HG02642 (cell line): ENCODE measurements at regions not wholly inside any gene's neighbourhood (a gene's known extent, or its start where the extent isn't known, plus 50 kb on each side); places are given as distances from the start of the nearest gene placed in this dataset.

Experiments used
- ATAC-seq: cut with Tn5 transposase; IDR thresholded peaks from one replicate; pipeline ENCODE4 v1.9.1; 2021; ENCODE audit warnings: mild to moderate bottlenecking; ENCODE audit not compliant: unreplicated experiment, poor library complexity

DNA sequence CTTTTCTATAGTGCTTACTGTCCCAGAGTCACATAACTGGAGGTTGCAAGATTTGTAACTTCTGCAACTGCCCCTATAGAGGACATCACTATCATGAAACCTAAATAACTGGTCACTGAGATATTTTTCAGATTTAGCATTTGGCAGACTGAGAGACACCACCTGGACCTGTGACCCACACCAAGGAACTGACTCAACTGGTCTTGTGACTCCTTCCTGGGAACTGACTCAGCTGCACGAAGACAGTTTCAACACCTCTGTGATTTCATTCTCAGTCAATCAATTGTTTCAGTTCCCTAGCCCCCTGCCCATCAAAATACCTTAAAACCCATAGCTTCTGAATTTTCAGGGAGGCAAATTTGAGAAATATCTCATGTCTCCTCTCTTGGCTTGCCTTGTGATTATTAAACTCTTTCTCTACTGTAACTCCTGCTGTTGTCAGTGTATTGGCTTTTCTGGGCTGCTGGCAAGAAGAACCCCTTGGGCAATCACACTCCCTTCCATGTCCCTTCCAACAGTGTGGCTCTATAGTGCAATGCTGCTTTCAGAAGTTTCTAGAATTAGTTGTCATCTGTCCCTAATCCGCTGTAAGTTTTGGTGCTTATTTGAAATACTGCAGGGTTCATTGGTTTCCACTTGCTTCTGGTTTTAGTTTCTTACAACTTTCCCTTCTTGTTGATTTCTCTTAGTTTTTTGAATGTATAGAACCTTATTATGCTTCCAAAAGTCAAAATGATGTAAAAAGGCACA lies 127.8 kb upstream of the ADCY1 start:
- ATAC-seq, result peak; percentile 78

DNA sequence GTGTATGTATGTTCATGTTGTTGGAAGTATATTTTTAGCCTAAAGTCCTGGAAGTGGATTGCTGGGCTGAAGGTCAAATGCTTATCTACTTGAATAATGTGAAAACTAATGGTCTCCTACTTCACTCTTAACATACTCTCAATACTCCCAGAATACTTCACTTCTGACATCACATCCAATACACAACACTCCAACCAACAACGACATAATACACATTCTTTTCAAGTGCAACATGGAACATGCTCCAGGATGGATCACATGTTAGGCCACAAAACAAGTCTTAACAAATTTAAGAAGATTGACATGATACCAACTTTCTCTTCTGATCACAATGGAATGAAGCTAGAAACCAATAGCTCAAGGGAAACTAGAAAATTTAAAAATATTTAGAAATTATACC lies 126.9 kb upstream of the ADCY1 start:
- ATAC-seq, result no peak

DNA sequence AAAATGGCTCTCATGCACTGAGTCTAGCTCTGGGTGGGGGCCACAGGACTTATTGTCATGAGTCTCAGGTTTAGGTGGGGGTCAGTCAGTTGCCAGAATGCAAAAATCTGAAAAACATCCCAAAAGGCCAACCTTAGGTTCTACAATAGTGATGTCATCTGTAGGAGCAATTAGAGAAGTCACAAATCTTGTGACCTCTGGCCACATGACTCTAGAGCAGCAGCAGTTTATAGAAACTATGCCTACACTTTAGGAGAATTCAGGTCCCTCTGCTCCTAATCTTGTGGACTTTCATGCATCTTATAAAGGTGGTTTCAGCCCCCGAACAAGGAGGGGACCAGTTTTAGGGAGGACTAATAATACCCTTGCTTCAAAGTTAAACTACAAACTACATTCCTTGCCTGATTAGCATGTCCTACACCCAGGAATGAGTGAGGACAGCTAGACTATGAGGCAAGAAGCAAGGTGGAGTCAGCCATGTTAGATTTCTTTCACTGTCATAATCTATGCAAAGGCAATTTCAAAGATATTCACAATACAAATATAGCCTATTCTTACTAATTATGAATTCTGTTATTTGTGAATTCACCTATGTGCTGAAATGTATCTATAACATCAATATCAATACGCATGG lies 123.5 kb upstream of the ADCY1 start:
- ATAC-seq, result no peak

DNA sequence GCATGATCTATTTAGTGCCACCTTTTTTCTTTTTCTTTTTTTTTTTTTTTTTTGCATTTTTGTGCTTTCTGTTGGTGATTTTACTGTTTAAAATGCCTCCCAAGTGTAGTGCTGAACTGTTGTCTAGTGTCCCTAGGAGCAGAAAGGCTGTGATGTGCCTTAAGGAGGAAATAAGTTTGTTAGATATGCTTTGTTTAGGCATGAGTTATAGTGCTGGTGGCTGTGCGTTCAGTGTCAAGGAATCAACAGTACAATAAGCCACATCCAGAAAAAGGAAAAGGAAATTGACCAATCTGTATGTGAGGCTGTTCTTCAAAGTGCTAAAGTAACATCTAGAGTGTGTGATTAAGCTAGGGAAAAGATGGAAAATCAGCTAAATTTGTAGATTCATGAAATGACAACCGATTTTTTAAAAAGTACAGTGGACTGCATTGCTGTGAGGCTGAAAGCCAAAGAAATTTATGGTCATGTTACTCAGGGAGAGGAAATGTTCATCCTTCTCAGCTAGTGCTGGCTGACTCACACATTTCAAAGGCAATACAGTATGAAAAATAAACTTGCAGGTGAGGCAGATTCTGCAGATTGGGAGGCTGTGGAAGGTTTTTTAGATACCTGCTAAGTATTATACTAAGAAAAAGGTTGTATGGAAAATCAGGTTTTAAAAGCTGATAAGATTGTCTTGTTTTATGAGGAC lies 122.7 kb upstream of the ADCY1 start:
- ATAC-seq, result no peak

DNA sequence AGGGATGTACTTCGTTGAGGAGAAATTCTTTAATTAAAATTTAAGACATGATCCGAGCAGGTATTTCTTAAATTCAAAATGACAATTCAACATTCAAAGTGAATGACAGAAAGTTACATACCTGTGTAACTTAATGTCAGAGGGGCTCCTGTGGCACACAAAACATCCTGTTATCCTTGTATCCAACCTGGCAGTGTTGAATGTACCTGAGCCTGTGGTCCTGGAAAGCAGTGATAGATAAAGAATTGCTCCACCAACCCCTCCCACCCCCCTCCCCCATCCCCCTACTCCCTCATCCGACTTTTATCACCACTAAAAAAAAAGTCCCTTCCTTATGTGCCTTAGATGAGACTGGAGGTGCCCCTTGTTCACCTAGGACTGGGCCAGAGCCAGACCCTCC lies 119.4 kb upstream of the ADCY1 start:
- ATAC-seq, result no peak

DNA sequence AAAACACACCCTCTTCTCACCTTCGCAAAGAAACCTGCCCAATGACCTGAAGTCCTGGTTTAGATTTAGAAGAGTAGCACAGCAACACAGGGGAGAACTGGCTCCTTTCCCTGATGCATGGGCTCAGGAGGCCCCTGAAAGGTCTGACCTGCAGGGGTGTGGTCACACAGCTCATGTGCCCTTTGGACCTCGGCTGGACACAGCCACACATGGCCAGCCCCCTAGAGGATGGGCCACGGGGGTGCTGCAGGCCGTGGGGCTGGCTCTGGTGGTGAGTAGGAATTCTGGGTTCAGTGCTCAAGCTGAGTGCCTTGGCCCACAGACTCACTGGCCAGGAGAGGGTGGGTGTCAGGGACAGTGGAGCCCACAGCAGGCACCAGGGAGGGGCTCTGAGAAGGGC lies 118.5 kb upstream of the ADCY1 start:
- ATAC-seq, result no peak

DNA sequence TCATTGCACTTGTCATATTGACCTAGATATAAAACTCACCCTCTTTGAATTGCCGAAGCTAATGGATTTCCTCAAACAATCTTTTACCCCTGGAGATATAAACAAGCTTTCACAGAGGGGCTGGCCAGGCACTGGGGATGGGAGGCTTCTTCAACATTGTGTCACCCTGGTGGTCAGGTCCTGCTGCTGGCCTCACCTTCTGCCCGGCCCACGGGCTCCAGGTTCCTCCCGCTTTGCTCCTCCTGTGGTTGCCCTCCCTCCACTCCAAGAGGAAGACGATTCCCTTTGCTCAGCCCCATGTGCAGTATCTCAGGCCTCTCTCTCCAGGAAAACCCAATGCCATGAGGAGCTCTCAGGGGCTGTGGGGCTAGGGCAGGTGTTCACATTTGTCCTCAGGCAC lies 118.1 kb upstream of the ADCY1 start:
- ATAC-seq, result no peak

DNA sequence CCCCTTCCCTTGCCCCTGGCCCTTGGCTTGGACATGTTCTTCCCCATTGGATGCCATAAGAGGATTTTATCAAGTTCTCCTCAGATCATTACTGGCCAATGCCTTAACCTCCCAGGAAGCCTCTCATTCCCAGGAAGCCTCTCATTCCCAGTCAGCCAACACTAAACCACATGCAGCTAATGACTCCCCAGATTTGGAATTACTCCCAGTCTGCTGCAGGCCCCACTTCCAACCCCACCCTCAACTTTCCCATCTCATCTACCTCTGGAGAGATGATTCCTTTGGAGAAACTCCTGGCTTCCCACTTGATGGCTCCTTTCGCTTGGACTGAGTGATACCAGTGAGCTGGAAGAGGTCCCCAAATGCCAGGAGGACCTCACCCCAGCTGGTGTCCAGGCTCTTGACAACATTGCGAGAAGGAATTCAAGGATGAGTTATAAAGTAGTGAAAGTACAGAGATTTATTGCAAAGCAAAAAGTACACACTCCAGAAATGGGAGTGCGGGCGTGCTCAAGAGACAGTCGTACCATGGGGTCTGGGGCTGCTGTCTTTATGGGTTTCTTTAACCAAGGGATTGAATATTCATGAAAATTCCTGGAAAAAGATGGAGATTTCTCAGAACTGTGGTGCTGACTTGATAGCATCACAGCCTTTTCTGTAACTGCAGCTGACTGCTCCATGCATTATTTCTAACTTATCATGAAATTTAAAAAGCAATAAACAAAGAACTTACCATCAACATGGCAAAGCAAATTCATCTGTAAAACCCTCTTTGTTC lies 117.2 kb upstream of the ADCY1 start:
- ATAC-seq, result no peak

DNA sequence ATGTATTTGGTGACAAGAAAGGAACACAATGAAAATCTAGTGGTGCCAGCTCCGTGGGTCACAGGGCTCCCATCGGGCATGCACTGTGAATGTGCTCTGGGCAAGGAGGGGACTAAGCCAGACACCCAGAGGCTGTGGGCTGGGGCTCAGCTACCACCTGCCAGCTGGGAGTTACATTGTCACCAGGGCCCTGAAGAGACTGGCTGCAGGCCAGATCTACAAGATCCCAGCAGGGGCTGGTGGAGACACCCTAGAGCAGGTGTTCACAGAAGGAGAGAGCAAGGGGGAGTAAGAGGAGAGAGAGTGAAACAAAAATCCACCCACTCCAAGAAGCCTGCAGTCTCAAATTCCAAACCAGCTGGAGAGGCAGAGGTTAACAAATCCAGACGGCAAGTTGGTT lies 116.6 kb upstream of the ADCY1 start:
- ATAC-seq, result no peak

DNA sequence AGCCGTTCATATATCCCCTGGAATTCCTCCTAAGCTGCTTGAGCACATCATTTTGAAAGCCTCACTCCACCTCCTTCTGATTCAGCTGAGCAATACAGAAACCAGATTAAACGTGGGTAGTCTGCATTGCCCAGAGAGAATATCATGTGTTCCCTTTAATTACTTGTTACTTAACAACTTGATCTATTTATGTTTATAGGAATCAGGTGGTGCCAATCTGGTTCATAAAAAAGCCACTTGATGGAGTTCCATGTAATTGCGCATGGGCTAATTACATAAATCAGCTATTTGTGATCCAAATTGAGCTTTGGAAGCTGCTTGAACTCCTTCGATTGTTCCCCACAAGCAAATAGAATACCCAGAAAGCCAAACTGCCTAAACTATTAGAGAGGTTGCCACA lies 114.7 kb upstream of the ADCY1 start:
- no peak for ATAC-seq

DNA sequence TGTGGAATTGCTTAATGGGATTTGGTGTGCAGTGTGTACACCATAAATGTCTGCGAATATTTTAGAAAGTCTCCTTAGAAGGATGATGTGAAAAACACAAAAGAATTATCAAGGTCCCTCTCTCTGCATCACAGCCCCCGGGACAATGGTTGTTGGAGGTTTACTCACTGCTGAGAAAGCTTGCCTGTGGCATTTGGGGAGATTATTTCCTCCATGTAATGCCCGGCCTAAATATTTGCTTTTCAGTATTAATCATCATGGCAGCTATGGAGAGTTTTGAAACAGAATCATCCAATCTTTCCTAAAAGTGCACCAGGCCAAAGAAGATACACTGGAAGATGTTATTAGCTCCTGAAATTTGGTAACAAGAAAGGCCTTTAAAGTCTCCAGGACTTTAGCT lies 113.8 kb upstream of the ADCY1 start:
- no peak for ATAC-seq

DNA sequence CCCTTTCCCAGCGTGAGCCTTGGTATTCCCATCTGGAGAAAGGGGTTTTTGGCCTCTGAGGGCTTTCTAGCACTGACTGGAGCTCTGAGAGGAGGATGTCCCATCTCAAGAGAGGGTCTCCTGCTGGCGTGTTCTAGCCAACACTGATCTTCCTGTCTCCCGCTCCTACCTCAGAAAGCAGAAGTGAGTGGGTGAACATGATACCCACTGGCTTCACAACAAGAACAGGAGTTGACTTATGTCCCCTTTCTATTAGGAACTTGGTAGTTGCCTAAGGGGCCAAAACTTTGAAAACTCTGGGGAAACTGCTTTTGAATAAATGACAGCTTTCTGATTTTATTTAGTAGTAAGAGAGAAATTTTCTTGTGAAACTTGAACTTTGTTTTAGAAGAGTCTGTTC lies 113.1 kb upstream of the ADCY1 start:
- no peak for ATAC-seq

DNA sequence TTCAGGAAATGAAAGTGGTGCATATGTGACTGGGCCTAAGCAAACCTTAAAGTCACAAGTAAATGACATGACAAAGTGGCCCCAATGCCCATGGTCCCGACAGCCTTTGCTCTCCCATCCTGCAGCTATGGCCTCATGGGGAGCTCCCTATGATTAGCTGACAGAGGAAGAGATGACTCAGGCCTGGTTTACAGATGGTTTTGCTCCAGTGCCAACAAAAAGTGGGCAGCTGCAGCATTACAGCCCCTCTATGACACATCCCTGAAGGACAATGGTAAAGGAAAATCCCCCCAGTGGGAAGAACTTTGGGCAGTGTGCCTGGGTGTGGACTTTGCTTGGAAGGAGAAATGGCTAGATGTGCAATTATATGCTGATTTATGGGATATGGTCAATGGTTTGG lies 105.1 kb upstream of the ADCY1 start:
- no peak for ATAC-seq

DNA sequence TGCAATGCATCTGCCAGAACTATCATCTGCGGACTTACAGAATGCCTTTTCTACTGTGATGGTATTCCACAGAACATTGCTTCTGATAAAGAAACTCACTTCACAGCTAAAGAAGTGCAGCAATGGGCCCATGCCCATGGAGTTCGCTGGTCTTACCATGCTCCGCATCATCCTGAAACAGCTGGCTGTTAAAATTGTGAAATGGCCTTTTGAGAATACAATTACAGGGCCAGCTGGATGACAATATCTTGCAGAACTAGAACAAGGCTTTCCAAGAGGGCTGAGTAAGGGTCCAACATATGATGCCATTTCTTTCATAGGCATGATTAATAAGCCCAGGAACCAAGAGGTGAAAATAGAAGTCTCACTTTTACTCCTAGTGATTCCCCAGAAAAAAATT lies 104.1 kb upstream of the ADCY1 start:
- no peak for ATAC-seq

DNA sequence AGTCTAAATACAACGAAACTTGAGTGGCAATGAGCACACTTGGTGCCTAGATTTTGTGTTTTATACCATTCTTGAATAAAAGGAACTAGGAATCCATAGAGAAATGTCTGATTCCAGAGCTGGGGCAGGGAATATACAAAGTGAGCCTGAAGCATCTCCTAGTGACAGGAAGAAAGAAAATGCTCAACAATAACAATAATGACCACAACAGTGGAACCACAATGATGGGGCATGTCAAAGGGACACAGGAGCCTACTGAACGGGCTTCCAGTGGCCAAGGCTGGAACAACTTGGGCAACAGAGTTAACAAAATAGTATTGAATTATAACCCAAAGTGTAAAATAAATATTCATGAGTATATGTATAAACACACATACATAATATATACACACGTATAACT lies 94.4 kb upstream of the ADCY1 start:
- no peak for ATAC-seq

DNA sequence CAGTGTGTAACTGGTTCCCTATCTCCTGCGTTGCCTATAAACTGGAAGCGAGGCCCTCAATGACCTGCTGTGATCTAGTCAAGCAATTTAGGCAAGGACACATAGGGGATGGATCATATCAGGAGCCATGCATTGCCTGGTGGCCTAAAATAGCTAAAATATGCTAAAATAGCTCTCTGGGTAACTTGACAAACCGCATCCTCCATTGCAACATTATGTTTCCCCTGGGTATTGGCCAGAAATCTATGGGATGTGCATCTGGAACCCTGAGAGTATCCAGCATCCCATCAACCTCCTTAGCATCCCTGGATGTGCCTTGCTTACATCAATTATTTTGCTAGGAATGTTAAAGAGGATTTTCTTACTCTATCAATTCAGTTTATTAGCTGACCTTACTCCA lies 91.7 kb upstream of the ADCY1 start:
- ATAC-seq, result no peak

DNA sequence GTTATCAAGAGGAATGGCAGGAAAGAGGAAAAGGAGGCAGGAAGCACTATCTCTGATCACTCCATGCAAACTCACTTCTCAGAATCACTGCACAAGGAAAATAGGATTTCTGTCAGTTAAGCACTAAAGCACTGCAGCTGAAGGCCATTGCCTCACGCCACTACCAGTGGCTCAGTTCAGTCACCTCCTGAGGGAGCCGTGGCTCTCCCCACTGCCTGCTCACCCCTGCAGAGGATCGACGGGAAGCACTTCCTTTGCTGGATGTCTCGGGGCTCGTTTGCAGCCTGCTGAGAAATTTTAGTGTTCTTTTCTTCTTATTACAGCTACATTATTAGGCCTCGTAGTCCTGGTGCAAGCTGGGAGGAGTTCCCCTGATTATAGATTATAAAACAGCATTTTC lies 90.1 kb upstream of the ADCY1 start:
- ATAC-seq, result no peak

DNA sequence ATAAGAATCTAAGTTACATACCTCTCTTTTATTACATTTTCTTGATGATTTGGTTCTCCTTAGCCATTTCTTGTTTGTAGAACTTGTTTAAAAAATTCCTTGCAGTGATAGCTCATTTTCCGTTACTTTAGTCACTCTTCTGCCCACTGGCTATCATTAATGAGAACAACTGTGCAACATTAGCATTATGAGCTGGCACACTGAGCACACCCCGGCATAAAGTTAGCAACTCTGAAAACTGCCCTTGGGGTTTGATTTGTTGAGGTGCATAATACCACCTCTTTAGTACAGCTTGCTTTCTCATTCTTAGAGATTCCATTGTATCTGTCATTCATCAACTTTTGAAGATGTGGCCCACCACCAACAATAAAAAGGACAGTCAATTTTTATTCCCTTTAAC lies 87.6 kb upstream of the ADCY1 start:
- no peak for ATAC-seq

DNA sequence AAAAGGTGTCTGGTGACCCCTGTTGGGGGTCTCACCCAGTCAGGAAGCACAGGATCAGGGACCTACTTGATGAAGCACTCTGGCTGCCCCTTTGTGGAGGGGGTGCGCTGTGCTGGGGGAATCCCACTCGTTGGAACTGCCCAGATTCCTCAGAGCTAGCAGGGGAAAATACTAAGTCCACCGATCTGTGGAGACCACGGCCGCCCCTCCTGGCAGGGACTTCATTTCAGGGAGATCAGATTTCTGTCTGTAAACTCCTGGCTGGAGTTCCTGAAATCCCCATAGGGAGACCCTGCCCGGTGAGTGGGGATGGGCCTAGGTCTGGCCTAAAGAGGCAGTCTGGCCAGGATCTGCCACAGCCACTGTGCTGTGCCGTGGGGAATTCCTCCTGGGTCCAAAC lies 79.3 kb upstream of the ADCY1 start:
- ATAC-seq, result no peak

DNA sequence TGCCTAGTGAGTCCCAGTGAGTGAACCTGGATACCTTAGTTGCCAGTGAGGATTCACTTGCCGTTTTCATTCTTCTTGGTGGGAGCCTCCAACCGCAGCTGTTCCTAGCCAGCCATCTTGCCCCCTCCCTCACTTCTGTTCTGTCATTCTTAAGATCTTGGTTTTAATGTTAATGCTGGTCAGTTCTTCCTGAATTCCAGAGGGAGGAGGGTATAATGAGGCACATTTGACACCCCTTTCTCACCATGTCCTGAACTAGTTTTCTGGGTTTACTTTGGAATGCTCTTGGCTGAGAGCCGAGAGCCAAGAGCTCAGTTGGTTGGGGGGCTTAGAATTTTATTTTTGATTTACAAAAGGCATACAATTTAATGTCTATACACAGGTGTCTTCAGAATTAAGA lies 78.5 kb upstream of the ADCY1 start:
- no peak for ATAC-seq

DNA sequence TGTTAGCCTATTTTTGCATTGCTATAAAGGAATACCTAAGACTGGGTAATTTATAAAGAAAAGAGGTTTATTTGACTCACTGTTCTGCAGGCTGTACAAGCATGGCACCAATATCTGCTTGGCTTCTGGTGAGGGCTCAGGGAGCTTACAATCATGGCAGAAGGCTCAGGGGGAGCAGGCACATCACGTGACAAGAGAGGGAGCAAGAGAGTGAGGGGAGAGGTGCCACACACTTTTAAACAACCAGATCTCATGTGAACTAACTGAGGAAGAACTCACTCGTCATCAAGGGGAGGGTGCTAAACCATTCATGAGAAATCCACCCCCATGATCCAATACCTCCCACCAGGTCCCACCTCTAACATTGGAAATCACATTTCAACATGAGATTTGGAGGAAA lies 73.9 kb upstream of the ADCY1 start:
- ATAC-seq, result no peak
